GM12891 (cell line): ENCODE measurements at regions not wholly inside any gene's neighbourhood (a gene's known extent, or its start where the extent isn't known, plus 50 kb on each side); places are given as distances from the start of the nearest gene placed in this dataset.

Source experiments
- PAX5 ChIP-seq: IDR thresholded peaks from 2 replicates; pipeline ENCODE4 v1.6.1; 2011; ENCODE audit warnings: low read length, moderate library complexity, mild to moderate bottlenecking; ENCODE audit not compliant: insufficient read depth, severe bottlenecking
- POLR2A ChIP-seq: IDR thresholded peaks from 2 replicates; pipeline ENCODE4 v1.6.1; 2011; ENCODE audit warnings: low read depth, low read length, control low read depth
- POLR2AphosphoS5 ChIP-seq: IDR thresholded peaks from 2 replicates; pipeline ENCODE4 v1.6.1; 2011; ENCODE audit warnings: low read depth, low read length, control low read depth
- SPI1 ChIP-seq: IDR thresholded peaks from 2 replicates; pipeline ENCODE4 v1.6.1; 2011; ENCODE audit warnings: low read depth, low read length, control low read depth
- TAF1 ChIP-seq: IDR thresholded peaks from 2 replicates; pipeline ENCODE4 v1.6.1; 2011; ENCODE audit warnings: low read depth, low read length, control low read depth

DNA sequence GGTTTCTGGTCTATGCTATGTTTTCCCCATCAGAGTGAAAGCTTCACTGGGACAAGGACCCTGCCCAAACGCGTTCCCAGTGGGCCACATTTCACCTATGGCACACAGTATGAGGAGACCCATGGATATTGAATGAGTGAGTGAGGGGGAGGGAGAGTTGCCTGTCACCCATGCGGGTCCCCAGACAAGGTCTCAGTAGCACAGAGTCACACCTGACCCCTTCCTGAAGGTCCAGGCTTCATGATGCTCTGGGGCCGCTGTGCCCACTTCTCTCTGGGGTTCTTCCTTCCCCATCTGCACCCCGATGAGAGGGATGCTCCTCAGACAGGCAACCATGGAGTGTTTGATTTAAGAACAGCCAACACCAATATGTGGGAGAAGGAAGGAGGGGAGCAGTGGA lies 72.3 kb upstream of the CSF3R start:
- TF ChIP-seq POLR2A (no peak), POLR2AphosphoS5 (no peak), TAF1 (no peak), PAX5 (no peak), SPI1 (no peak)
